ENCODE measurements at regions not wholly inside any gene's neighbourhood (a gene's known extent, or its start where the extent isn't known, plus 50 kb on each side); places are given as distances from the start of the nearest gene placed in this dataset.

GRCh38 chr1:81217058-81217457 lies 583.7 kb upstream of the ADGRL2 start:
- no peak for TF ChIP-seq ZFX (IDR thresholded peaks at IDR 0.05; ENCODE audit: borderline replicate concordance)
- TF ChIP-seq, protein P1, sequence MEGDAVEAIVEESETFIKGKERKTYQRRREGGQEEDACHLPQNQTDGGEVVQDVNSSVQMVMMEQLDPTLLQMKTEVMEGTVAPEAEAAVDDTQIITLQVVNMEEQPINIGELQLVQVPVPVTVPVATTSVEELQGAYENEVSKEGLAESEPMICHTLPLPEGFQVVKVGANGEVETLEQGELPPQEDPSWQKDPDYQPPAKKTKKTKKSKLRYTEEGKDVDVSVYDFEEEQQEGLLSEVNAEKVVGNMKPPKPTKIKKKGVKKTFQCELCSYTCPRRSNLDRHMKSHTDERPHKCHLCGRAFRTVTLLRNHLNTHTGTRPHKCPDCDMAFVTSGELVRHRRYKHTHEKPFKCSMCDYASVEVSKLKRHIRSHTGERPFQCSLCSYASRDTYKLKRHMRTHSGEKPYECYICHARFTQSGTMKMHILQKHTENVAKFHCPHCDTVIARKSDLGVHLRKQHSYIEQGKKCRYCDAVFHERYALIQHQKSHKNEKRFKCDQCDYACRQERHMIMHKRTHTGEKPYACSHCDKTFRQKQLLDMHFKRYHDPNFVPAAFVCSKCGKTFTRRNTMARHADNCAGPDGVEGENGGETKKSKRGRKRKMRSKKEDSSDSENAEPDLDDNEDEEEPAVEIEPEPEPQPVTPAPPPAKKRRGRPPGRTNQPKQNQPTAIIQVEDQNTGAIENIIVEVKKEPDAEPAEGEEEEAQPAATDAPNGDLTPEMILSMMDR (IDR thresholded peaks at IDR 0.05), result no peak
- no peak overlapping the region for H3K27ac ChIP-seq

GRCh38 chr1:81213279-81213678 lies 587.5 kb upstream of the ADGRL2 start:
- H3K27ac ChIP-seq, result no peak overlapping the region
- TF ChIP-seq, protein P1 (IDR thresholded peaks at IDR 0.05), result no peak
- no peak for TF ChIP-seq ZFX (IDR thresholded peaks at IDR 0.05; ENCODE audit: borderline replicate concordance)

DNA sequence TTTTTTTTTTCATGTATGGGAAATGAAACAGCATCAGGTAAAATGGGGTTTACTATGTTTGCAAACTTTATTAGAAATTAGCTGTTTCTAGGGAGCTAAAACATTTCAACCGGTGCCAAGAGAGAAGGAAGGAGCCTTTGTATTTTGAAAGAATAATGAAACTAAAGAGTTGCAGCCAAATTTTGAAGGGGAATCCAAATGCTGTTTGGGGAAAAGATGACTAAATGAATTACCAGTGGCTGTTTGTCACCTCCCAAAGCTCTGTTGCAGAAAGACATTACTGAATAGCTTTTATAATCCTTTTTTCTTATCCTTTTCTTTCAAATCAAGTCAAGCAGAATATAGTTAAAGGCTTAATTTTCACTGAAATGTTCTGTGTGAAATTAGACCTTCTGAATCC lies 591.3 kb upstream of the ADGRL2 start:
- H3K27ac ChIP-seq, result no peak overlapping the region
- TF ChIP-seq ZFX (IDR thresholded peaks at IDR 0.05; ENCODE audit: borderline replicate concordance), result no peak
- TF ChIP-seq, protein P1 (IDR thresholded peaks at IDR 0.05), result no peak

DNA sequence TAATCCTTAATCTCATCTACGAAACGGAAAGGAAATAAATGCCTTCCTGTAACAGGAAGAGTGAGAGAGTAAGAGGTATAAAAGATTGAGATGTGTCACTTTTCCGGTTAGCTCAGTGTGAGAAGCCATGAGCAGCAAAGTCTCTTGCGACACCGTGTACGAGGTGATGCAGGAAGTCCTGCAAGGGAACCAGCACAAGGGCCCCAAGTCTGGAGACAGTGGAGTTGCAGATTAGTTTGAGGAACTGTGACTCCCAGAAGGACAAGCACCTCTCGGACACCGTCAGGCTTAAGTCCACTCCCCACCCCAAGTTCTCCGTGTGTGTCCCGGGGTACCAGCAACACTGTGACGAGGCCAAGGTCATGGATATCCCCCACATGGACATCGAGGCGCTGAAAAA lies 592.3 kb upstream of the ADGRL2 start:
- TF ChIP-seq ZFX (IDR thresholded peaks at IDR 0.05; ENCODE audit: borderline replicate concordance), result no peak
- TF ChIP-seq, protein P1 (IDR thresholded peaks at IDR 0.05), result no peak
- H3K27ac ChIP-seq, result no peak overlapping the region

DNA sequence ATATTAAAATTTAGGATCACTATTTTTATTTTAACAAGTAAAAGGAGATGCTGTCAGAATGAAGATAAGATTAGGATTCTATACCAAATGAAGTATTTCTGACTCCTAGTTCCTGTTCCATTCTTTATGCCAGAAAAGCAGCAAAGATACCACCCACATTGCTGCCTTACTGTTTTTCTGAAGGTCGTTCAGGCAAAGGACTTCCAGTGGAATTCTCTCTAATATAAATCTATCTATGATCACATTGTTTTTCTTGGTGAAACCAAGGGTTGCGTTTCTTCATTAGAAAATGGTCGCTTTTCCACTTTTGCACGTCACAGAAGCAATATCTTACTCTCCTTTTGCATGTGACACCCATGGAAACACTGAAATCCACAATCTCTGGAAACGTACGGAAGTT lies 594.8 kb upstream of the ADGRL2 start:
- no peak for TF ChIP-seq ZFX (IDR thresholded peaks at IDR 0.05; ENCODE audit: borderline replicate concordance)
- H3K27ac ChIP-seq, result no peak overlapping the region

DNA sequence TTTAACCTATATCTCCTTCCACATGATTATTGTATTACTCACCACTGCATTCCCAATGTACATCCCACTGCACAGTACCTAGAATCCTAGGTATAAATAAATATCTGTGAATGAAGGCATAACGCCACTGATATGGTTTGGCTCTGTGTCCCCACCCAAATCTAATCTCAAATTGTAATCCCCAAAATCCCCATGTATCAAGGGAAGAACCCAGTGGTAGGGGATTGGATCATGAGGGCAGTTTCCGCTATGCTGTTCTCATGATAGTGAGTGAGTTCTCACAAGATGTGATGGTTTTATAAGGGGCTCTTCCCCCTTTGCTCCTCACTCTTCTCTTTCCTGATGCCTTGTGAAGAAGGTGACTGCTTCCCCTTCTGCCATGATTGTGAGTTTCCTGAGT lies 599.0 kb upstream of the ADGRL2 start:
- H3K27ac ChIP-seq, result no peak overlapping the region
- TF ChIP-seq, protein P1 (IDR thresholded peaks at IDR 0.05), result no peak
- no peak for TF ChIP-seq ZFX (IDR thresholded peaks at IDR 0.05; ENCODE audit: borderline replicate concordance)

- no peak for TF ChIP-seq ZFX (IDR thresholded peaks at IDR 0.05; ENCODE audit: borderline replicate concordance)
- TF ChIP-seq, protein P1 (IDR thresholded peaks at IDR 0.05), result no peak
- H3K27ac ChIP-seq, result no peak overlapping the region
These were observed 603.1 kb upstream of the ADGRL2 start for GRCh38 chr1:81197591-81197990.
